Endothelial cell (in vitro differentiated cells): ENCODE measurements at regions not wholly inside any gene's neighbourhood (a gene's known extent, or its start where the extent isn't known, plus 50 kb on each side); places are given as distances from the start of the nearest gene placed in this dataset.

Experiments used
- DNase-seq: peaks from one replicate; pipeline ENCODE4 v3.0.0; 2021; ENCODE audit warnings: low spot score
- H3K27ac Mint-ChIP-seq: one replicate; pipeline ENCODE4 v1.8.0; 2021; ENCODE audit warnings: mixed read lengths, inconsistent platforms; ENCODE audit not compliant: unreplicated experiment
- H3K27me3 Mint-ChIP-seq: one replicate; pipeline ENCODE4 v1.8.0; 2021; ENCODE audit warnings: mild to moderate bottlenecking, moderate library complexity, mixed read lengths, inconsistent platforms; ENCODE audit not compliant: unreplicated experiment
- H3K36me3 Mint-ChIP-seq: one replicate; pipeline ENCODE4 v1.8.0; 2021; ENCODE audit warnings: mild to moderate bottlenecking, low read depth, mixed read lengths, inconsistent platforms; ENCODE audit not compliant: unreplicated experiment
- H3K4me1 Mint-ChIP-seq: one replicate; pipeline ENCODE4 v1.8.0; 2021; ENCODE audit warnings: mild to moderate bottlenecking, mixed read lengths, inconsistent platforms; ENCODE audit not compliant: unreplicated experiment
- H3K4me3 Mint-ChIP-seq: one replicate; pipeline ENCODE4 v1.8.0; 2021; ENCODE audit warnings: mild to moderate bottlenecking, mixed read lengths, inconsistent platforms; ENCODE audit not compliant: unreplicated experiment
- H3K9me3 Mint-ChIP-seq: one replicate; pipeline ENCODE4 v1.8.0; 2021; ENCODE audit warnings: mixed read lengths, inconsistent platforms; ENCODE audit not compliant: unreplicated experiment
- CTCF ChIP-seq: fragments of 200-600 bp; sonication (generic); IDR thresholded peaks from one replicate; pipeline ENCODE4 v1.5.0; 2021; ENCODE audit warnings: antibody characterized with exemption; ENCODE audit not compliant: unreplicated experiment

GRCh38 chr2:118611691-118612090 lies 235.8 kb downstream of the EN1 start:
- Mint-ChIP-seq H3K9me3 (no peaks in the 10 kb centered on the region), H3K27me3 (no peaks in the 10 kb centered on the region), H3K4me1 (no peaks in the 10 kb centered on the region), H3K27ac (no peak overlapping the region), H3K4me3 (no peak overlapping the region), H3K36me3 (no peaks in the 10 kb centered on the region)
- no peak for TF ChIP-seq CTCF
- no peak for DNase-seq

GRCh38 chr2:118609138-118609537 lies 238.3 kb downstream of the EN1 start:
- Mint-ChIP-seq H3K4me3 (no peak overlapping the region), H3K27ac (no peak overlapping the region), H3K4me1 (no peaks in the 10 kb centered on the region), H3K27me3 (no peaks in the 10 kb centered on the region), H3K9me3 (no peaks in the 10 kb centered on the region), H3K36me3 (no peaks in the 10 kb centered on the region)
- TF ChIP-seq CTCF, result no peak
- DNase-seq, result no peak

- H3K4me3 Mint-ChIP-seq, result no peak overlapping the region
- no peaks in the 10 kb centered on the region for H3K27me3 Mint-ChIP-seq
- no peak for TF ChIP-seq CTCF
- no peaks in the 10 kb centered on the region for H3K4me1 Mint-ChIP-seq
- no peaks in the 10 kb centered on the region for H3K9me3 Mint-ChIP-seq
- H3K27ac Mint-ChIP-seq, result no peak overlapping the region
- no peak for DNase-seq
- no peaks in the 10 kb centered on the region for H3K36me3 Mint-ChIP-seq
Measured at GRCh38 chr2:118607641-118608040, 239.8 kb downstream of the EN1 start.

GRCh38 chr2:118604811-118605210 lies 242.6 kb downstream of the EN1 start:
- Mint-ChIP-seq H3K27ac (no peak overlapping the region), H3K9me3 (peaks cover 4% of the 10 kb centered on the region), H3K4me1 (no peaks in the 10 kb centered on the region), H3K36me3 (peaks cover 6% of the 10 kb centered on the region), H3K4me3 (no peak overlapping the region), H3K27me3 (no peaks in the 10 kb centered on the region)
- TF ChIP-seq CTCF, result no peak
- no peak for DNase-seq

GRCh38 chr2:118604371-118604770 lies 243.1 kb downstream of the EN1 start:
- Mint-ChIP-seq H3K27me3 (no peaks in the 10 kb centered on the region), H3K36me3 (peaks cover 6% of the 10 kb centered on the region), H3K4me3 (no peak overlapping the region), H3K4me1 (no peaks in the 10 kb centered on the region), H3K9me3 (peaks cover 4% of the 10 kb centered on the region), H3K27ac (no peak overlapping the region)
- TF ChIP-seq CTCF, result no peak
- no peak for DNase-seq
